Stimulated activated CD8-positive, alpha-beta memory T cell treated with anti-CD3 and anti-CD28 coated beads, Interleukin-2, amount 100 ng/mL, for 1 hour (primary cell): ENCODE measurements at regions not wholly inside any gene's neighbourhood (a gene's known extent, or its start where the extent isn't known, plus 50 kb on each side); places are given as distances from the start of the nearest gene placed in this dataset.

ENCODE experiments used
- DNase-seq, 2 donors: peaks; one replicate each; pipeline ENCODE4 v3.0.0-alpha.2; 2020; ENCODE audit warnings: low read depth in 2 of 2

DNA sequence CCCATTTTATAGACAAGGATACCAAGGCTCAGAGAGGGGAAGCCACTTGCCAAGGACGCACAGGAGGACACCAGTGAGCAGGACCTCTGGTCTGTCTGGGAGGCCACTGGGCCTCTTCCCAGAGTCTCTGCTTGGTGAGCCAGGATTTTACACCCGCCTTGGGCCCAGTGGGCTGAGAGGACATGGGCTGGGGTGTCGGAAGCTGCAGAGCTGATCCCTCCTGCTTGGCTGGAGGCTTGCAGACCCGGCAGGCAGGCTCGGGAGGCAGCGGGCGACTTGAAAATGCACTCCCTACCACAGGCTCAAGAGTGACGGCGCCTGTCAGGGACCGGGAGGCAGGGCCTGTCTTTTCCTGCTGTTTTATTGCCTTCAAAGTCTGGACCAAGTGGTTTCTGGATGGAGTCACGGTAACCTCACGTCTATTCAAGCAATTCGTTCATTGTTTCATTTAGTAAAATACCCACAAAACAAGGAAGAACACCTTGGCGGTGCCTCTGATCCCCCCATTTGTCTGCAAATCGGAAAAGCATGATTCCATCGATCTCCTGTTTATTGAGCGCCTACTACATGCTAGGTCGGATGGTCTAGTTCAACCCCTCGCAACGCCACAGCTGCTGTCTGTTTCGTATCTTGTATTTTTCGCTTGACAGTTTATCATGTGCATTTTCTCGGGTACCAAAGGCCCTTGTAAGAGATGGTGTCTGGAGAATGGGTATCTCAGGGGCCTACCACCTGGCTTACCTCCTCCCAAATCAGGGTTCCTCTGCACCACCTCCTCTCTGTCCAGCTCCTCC is 108.1 kb upstream of the IER5L start:
- DNase-seq = no peak

DNA sequence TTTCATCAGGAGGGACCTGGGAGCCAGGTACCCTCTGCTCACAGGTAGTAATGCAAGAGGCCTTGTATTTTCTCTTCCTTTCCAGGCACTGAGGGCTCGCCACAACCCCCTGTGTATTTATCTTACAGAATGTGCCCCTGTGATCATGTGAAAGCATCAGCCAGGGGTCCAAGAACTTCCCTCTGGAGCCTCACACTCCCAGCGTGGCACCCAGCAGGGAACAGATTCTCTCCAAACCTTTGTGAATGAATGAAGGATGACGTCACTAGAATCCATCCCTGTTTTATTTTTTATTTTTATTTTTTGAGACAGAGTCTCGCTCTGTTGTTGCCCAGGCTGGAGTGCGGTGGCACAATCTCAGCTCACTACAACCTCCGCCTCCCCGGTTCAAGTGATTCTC is 107.3 kb upstream of the IER5L start:
- DNase-seq = no peak

DNA sequence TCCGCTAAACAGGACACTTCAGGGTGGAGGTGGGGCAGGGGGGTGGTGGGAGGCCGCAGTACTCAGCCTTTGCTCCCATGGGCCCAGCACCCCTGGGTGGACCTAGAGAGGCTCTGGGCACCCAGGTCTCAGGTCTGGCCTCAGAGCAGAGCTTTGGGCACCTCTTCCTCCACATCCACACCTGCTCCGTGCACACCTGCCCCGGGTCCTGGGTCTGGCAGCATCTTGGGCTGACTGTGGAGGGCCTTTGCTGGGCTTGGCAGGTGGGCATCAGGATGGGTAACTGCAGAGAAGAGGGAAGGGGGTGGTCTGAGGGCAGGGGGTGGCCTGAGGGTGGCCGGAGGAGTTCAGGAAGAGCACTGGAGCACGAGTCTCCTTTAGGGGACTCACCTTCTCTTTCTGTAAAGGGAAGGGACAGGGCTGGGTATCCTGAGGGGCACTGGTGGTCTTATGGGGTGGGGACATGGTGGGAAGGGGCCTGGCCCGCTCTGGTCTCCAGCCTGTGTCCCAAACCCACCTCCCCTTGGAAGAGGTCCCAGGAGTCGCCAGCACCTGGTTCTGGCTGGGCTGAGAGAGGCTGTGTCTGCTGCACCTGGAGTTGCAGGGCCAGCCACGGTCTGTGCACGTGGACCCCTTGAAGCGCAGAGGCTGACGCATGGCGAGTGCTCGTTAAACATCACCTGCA is 106.7 kb upstream of the IER5L start:
- no peak for DNase-seq

GRCh38 chr9:129283705-129284606 is 105.9 kb upstream of the IER5L start:
- no peak for DNase-seq

DNA sequence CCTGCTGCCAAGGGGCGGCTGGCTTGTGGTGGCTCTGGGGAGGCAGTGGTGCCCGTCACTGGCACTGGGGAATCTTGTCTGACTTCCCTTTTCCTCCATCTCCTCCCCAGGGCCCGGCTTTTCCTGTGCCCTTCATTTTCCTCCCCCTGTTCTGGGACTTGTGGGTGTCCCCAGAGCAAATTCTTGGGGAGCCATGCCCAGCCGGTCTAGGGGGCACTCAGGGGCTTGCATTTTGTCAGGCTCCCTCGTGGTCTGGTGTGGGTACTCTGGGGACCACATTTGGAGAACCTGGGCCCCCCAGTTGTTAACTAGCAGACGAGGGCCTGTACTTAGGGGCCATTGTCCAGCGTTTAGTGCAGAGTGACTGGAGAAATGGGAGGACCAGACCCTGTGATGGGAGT is 105.2 kb upstream of the IER5L start:
- no peak for DNase-seq

DNA sequence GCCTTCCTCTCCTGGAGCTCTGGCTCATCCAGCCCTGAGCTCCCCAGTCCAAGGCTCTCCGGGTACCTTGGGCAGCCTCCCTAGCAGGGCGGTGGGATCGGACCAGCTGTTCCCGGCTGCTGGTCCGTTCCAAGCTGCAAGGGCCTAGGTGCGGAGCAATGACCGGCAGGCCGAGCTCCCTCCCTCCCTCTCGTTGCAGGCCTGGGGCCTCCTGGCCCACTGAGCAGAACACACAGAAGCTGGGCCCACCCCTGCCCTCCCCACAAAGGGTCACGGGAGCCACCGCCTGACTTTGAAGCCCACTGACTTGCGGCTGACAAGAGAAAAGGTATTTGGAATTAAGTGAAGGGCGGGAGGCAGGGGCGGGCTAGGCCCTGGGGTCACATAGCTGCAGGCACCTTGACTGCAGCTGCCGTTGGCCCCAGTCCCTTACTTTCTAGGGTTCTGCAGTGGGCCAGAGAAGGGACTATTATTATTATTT is 104.7 kb upstream of the IER5L start:
- no peak for DNase-seq

DNA sequence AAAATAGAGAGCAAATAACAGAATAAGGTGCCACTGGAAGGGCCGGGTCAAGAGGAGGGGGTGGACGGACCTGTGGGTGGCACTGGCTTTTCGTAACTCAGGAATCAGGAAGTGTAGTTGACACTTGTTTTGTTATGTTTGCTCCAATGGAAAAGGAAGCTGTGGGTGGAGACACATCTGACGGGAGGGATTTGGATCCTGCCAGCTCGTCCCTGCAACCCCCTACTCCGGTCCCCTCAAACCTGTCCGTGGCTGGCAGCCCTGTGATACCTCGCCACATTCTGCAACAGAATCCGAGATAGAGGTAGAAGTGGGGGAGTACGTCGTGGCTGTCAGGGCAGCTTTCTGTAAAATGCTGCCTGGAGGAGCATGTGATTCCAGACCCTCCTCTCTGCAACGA is 104.2 kb upstream of the IER5L start:
- DNase-seq = no peak

DNA sequence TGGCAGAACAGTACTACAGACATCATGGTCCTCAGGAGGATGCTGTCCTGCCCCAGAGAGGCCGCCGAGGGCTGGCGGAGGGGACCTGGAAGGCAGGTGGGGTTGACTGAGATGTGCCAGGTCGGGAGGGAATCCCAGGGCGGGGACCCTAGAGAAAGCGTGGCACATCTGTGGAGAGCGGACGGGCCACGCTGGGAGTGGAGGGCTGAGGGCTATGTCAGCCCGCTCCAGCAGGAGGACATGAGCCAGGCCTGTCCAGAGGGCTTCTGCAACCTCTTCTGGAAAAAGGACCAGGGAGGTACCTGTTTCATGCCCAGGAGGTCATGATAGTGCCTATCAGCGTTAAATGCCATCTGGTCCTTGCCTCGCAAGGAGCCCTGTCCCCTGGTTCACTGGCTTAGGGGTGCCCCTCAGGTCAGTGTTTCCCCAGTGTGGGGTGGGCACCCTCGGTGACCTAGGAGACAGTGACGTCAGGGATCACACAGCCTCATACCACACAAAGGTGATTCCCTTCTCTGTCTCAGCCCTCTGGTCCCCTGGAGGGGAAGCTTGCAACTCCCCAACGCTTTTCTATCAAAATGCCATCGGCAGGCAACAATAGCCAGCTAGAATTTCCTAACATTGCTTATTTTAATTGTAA is 103.6 kb upstream of the IER5L start:
- no peak for DNase-seq

- DNase-seq = no peak
Measured at GRCh38 chr9:129280623-129281271, 102.7 kb upstream of the IER5L start.

- DNase-seq = no peak
Measured at GRCh38 chr9:129280236-129280622, 102.2 kb upstream of the IER5L start.

DNA sequence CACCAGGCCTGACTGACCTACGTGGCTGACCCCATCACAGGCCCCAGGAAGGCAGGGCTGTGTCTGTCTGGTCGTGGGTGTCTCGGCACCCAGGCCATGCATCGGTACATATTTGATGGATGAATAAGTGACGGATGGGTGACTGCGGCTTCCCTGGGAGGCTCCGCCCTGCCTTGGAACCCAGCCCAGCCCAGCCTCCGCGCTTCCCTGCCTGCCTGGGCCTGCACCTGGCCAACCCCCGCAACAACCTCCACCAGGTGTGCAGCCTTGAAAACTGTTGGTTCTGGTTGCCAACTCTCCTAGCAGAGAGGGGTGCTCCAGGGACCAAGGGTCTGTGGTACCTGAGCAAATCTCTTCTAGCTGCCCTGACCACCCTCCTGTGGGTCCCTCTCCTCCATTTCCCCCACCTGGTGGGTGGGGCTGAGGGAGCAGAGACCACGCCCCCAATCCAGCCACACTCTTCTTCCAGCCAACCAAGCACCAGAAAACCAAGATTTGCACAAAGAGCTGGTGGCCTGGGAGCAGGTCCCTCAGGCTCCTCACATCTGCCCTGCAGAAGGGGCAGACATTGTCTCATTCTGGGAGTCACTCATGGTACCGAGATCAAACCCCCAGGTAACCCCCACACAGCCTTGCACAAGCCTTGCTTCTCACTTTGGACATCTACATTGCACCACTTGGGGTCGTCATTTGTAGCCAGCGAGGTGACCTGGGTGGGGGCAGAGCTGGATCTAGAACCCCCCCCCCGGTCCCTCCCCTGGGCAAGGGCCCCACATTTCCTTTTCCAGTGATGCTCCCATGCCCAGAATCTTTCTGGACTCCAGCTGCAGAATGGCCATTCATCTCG is 100.6 kb upstream of the IER5L start:
- DNase-seq = no peak

- no peak for DNase-seq
Measured at GRCh38 chr9:129276486-129277230, 98.6 kb upstream of the IER5L start.

GRCh38 chr9:129275626-129276247 is 97.7 kb upstream of the IER5L start:
- no peak for DNase-seq

DNA sequence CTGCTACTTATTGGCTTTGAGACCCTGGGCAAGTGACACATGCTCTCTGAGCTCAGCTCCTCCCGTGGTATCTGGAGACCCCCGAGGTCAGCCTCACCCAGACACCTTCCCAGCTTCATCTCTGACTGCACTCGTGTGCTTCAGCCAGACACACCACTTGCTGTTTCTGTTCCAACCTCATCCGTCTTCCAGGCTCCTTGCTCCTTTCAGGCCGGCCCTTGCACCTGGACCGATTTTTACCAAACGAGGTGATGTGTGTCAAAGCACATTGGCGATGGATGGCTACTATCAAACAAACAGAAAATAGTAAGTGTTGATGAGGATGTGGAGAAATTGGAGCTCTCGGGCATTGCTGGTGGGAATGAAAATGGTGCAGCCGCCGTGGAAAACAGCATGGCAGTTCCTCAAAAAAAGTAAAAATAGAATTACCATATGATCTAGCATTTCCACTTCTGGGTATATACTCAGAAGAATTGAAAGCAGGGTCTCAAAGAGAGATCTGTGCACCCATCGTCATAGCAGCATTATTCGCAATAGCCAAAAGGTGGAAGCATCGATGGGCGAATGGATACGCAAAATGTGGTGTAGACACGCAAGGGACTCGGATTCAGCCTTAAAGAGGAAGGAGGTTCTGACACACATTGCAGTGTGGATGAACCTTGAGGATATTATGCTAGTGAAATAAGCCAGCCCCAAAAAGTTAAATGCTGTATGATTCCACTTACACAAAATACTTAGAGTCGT is 96.1 kb upstream of the IER5L start:
- DNase-seq = no peak

DNA sequence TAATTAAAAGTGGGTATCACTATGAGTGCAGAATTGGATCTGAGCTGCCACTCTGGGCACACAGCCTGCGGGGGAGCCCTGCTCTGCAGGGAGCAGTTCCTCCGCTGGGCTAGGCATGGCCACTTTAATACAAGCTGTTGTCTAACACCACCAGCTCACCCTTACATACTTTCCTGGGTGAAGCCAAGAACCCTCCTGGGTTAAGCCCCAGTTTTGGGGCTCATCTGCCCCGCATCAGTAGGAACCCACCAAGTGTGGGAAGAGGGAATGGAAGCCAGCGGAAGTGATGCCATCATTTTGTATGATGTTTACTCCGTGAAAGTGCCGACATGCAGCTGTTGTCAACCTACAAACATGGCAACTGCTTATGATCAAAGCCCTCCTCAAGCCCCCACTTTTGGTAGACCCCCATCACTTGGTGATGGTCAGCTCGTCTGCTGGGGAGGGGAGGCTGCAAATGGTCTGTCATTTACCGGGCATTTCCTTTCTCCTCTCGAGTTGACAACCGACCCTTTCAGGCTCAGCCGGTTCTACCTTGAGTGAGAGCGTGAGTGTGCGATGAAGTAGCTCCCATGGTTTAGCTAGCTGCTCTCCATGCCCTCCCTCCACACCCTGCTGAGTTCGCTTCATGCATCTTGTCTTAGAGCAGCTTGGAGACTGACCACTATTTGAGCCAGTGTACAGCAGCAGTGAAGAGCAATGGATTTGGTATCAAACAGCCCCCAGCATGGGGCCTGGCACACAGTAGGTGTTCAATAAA is 95.3 kb upstream of the IER5L start:
- DNase-seq = no peak

DNA sequence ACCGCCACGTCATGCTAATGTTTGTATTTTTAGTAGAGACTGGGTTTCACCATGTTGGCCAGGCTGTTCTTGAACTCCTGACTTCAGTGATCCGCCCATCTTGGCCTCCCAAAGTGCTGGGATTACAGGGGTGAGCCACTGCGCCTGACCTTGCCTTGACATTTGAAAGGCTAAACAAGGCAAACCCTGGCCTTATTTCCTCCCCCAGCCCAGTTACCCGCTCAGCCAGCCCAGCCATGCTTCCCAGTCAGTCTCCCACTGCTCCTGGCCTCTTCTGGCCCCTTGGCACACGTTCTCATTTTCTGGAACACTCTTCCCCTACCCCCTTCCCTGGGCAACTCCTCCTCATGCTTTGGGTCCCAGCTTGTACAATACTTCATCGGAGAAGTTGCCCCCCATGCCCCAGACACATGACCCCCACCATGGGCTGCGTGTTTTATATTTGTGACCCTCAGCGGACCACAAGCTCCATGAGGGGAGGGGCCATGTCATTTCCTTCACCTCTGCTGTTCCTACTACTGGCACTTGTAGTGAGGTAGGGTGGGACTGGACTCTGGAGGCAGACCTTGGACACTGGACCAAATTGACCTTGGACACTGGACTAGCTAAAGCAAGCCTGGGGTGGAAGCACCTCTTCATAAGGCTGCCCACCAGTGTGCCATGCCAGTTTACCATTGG is 94.4 kb upstream of the IER5L start:
- DNase-seq = no peak

DNA sequence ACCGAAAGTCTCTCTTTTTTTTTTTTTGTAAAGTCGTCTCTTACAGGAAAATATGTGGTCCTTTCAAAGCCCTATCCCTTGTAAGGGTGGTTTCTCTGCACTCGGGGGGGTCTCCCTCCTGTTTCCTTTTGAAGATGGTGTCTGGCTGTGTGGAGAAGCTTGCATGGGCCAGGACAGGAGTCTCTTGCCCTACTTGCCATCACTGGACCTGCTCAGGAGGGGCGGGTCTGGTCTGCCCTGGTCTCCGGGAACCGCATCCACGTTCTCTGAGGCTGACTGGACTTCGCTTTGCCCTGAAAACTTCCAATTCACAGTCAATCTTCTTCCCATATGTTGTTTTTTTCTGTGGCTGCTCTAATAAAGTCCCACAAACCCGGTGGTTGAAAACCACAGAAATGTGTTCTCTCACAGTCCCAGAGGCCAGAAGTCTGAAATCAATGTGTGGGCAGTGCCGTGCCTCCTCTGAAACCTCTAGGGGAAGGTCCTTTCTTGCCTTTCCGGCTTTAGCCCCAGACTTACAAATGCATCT is 92.9 kb upstream of the IER5L start:
- DNase-seq = no peak
